ENCODE measurements at regions not wholly inside any gene's neighbourhood (a gene's known extent, or its start where the extent isn't known, plus 50 kb on each side); places are given as distances from the start of the nearest gene placed in this dataset.

GRCh38 chr2:153388246-153388645, 90.3 kb downstream of the RPRM start:
- intact Hi-C loops (cut with DNase I) = no loop called here
- Histone ChIP-seq H3K9me3 (no peaks in the 10 kb centered on the region), H3K4me3 (no peak overlapping the region), H3K4me1 (no peaks in the 10 kb centered on the region), H3K27ac (replicated peaks in 1 of 4) (no peak overlapping the region), H3K27me3 (no peaks in the 10 kb centered on the region), H3K36me3 (no peaks in the 10 kb centered on the region)
- no peak for TF ChIP-seq POLR2AphosphoS5 (IDR thresholded peaks at IDR 0.05)
- no peak for TF ChIP-seq CTCF (IDR thresholded peaks at IDR 0.05)
- no peak for TF ChIP-seq POLR2A (IDR thresholded peaks at IDR 0.05; ENCODE audit: low read depth)
- no peak for TF ChIP-seq EP300 (IDR thresholded peaks at IDR 0.05)
- no peak for DNase-seq (ENCODE audit: extremely low spot score)
- 23% methylated on average over 1 of the region's 1 CpG for WGBS

DNA sequence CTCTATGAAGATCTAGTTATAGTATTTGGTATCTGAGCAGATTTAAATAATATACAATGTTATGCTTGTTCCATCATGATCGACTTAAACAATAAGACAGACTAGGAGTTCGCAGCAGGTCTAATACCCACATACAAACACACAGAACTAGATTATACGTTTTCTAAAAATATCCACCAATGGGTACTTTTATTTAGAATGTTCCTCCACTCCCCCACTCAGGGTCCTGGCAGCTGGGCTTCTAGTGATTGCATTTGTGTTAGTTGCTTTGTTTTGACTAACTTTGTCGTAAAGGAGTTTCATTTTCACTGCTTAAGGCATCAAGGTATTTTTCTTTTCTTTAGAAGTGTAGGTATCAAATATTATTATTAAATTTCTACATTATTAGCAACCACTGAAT, 91.4 kb downstream of the RPRM start:
- no peak overlapping the region for H3K4me3 ChIP-seq
- 69% methylated on average over 4 of the region's 4 CpGs for WGBS
- H3K27ac ChIP-seq (replicated peaks in 1 of 4) = no peak overlapping the region
- DNase-seq (ENCODE audit: extremely low spot score) = no peak
- no peaks in the 10 kb centered on the region for H3K27me3 ChIP-seq
- H3K36me3 ChIP-seq = no peaks in the 10 kb centered on the region
- H3K4me1 ChIP-seq = no peaks in the 10 kb centered on the region
- H3K9me3 ChIP-seq = no peaks in the 10 kb centered on the region
- intact Hi-C loops (cut with DNase I) = no loop called here
- TF ChIP-seq EP300 (IDR thresholded peaks at IDR 0.05) (no peak), POLR2A (IDR thresholded peaks at IDR 0.05; ENCODE audit: low read depth) (no peak), POLR2AphosphoS5 (IDR thresholded peaks at IDR 0.05) (no peak), CTCF (IDR thresholded peaks at IDR 0.05) (no peak)

GRCh38 chr2:153386481-153386897, 92.1 kb downstream of the RPRM start:
- Histone ChIP-seq H3K4me3 (no peak overlapping the region), H3K36me3 (no peaks in the 10 kb centered on the region), H3K9me3 (no peaks in the 10 kb centered on the region), H3K27me3 (no peaks in the 10 kb centered on the region), H3K4me1 (no peaks in the 10 kb centered on the region), H3K27ac (replicated peaks in 1 of 4) (no peak overlapping the region)
- WGBS = 73% methylated on average over 2 of the region's 2 CpGs
- no peak for DNase-seq (ENCODE audit: extremely low spot score)
- intact Hi-C loops (cut with DNase I) = no loop called here
- TF ChIP-seq EP300 (IDR thresholded peaks at IDR 0.05) (no peak), CTCF (IDR thresholded peaks at IDR 0.05) (no peak), POLR2A (IDR thresholded peaks at IDR 0.05; ENCODE audit: low read depth) (no peak), POLR2AphosphoS5 (IDR thresholded peaks at IDR 0.05) (no peak)

GRCh38 chr2:153373510-153374279, 104.9 kb downstream of the RPRM start:
- TF ChIP-seq POLR2A (IDR thresholded peaks at IDR 0.05; ENCODE audit: low read depth) = no peak
- no peak for TF ChIP-seq EP300 (IDR thresholded peaks at IDR 0.05)
- TF ChIP-seq CTCF (IDR thresholded peaks at IDR 0.05) = no peak
- no peak for TF ChIP-seq POLR2AphosphoS5 (IDR thresholded peaks at IDR 0.05)
- DNase-seq (ENCODE audit: extremely low spot score) = no peak
- no peaks in the 10 kb centered on the region for H3K4me1 ChIP-seq
- 69% methylated on average over 3 of the region's 3 CpGs for WGBS
- H3K36me3 ChIP-seq = no peaks in the 10 kb centered on the region
- H3K4me3 ChIP-seq = no peak overlapping the region
- no peaks in the 10 kb centered on the region for H3K27me3 ChIP-seq
- intact Hi-C loops (cut with DNase I) = no loop called here
- H3K27ac ChIP-seq (replicated peaks in 1 of 4) = no peak overlapping the region
- no peaks in the 10 kb centered on the region for H3K9me3 ChIP-seq

- TF ChIP-seq POLR2AphosphoS5 (IDR thresholded peaks at IDR 0.05) (no peak), POLR2A (IDR thresholded peaks at IDR 0.05; ENCODE audit: low read depth) (no peak), CTCF (IDR thresholded peaks at IDR 0.05) (no peak), EP300 (IDR thresholded peaks at IDR 0.05) (no peak)
- intact Hi-C loops (cut with DNase I) = no loop called here
- no peak overlapping the region for H3K4me3 ChIP-seq
- no peak overlapping the region for H3K27ac ChIP-seq (replicated peaks in 1 of 4)
- H3K4me1 ChIP-seq = no peaks in the 10 kb centered on the region
- no peaks in the 10 kb centered on the region for H3K36me3 ChIP-seq
- H3K9me3 ChIP-seq = no peaks in the 10 kb centered on the region
- DNase-seq (ENCODE audit: extremely low spot score) = no peak
- 65% methylated on average over 3 of the region's 3 CpGs for WGBS
- no peaks in the 10 kb centered on the region for H3K27me3 ChIP-seq
Observed at GRCh38 chr2:153360239-153360638, 118.3 kb downstream of the RPRM start.
